ENCODE measurements at regions not wholly inside any gene's neighbourhood (a gene's known extent, or its start where the extent isn't known, plus 50 kb on each side); places are given as distances from the start of the nearest gene placed in this dataset.

GRCh38 chr18:28804512-28805202 is 627.7 kb upstream of the CDH2 start:
- no peak overlapping the region for H3K4me3 Mint-ChIP-seq
- peaks cover 21 to 35% of the 10 kb centered on the region in 2 donors for H3K9me3 Mint-ChIP-seq
- DNase-seq (no peak), ATAC-seq (no peak)
- no peak overlapping the region for H3K27ac Mint-ChIP-seq
- no peaks in the 10 kb centered on the region for H3K4me1 Mint-ChIP-seq
- no peaks in the 10 kb centered on the region for H3K27me3 Mint-ChIP-seq

GRCh38 chr18:28802546-28802945 is 625.6 kb upstream of the CDH2 start:
- H3K9me3 Mint-ChIP-seq = peaks cover 15 to 23% of the 10 kb centered on the region in 2 donors
- H3K27ac Mint-ChIP-seq = no peak overlapping the region
- H3K4me3 Mint-ChIP-seq = no peak overlapping the region
- DNase-seq = no peak
- H3K4me1 Mint-ChIP-seq = no peaks in the 10 kb centered on the region
- no peak for ATAC-seq
- H3K27me3 Mint-ChIP-seq = no peaks in the 10 kb centered on the region

- H3K27me3 Mint-ChIP-seq = no peaks in the 10 kb centered on the region
- peaks cover 15 to 23% of the 10 kb centered on the region in 2 donors for H3K9me3 Mint-ChIP-seq
- ATAC-seq = no peak
- no peak overlapping the region for H3K4me3 Mint-ChIP-seq
- no peaks in the 10 kb centered on the region for H3K4me1 Mint-ChIP-seq
- DNase-seq = no peak
- H3K27ac Mint-ChIP-seq = no peak overlapping the region
Measured at GRCh38 chr18:28801876-28802275, 624.9 kb upstream of the CDH2 start.

GRCh38 chr18:28794459-28795245 is 617.7 kb upstream of the CDH2 start:
- no peaks in the 10 kb centered on the region for H3K27me3 Mint-ChIP-seq
- no peak for DNase-seq
- no peaks in the 10 kb centered on the region for H3K4me1 Mint-ChIP-seq
- no peak overlapping the region for H3K4me3 Mint-ChIP-seq
- peaks cover 4 to 15% of the 10 kb centered on the region in 2 donors for H3K9me3 Mint-ChIP-seq
- H3K27ac Mint-ChIP-seq = no peak overlapping the region
- no peak for ATAC-seq

GRCh38 chr18:28793901-28794300 is 617.0 kb upstream of the CDH2 start:
- Mint-ChIP-seq H3K4me1 (no peaks in the 10 kb centered on the region), H3K4me3 (no peak overlapping the region), H3K27ac (peak overlapping the region in 1 of 2 donors; percentile 71), H3K27me3 (no peaks in the 10 kb centered on the region), H3K9me3 (peaks cover 4 to 15% of the 10 kb centered on the region in 2 donors)
- DNase-seq (no peak), ATAC-seq (no peak)

- Mint-ChIP-seq H3K9me3 (peaks cover 5 to 15% of the 10 kb centered on the region in 2 donors), H3K4me1 (no peaks in the 10 kb centered on the region), H3K27me3 (no peaks in the 10 kb centered on the region), H3K27ac (no peak overlapping the region), H3K4me3 (no peak overlapping the region)
- DNase-seq = no peak
- ATAC-seq = no peak
Measured at GRCh38 chr18:28792404-28793086, 615.6 kb upstream of the CDH2 start.

- no peak overlapping the region for H3K27ac Mint-ChIP-seq
- peaks cover 5 to 15% of the 10 kb centered on the region in 2 donors for H3K9me3 Mint-ChIP-seq
- no peak overlapping the region for H3K4me3 Mint-ChIP-seq
- H3K27me3 Mint-ChIP-seq = no peaks in the 10 kb centered on the region
- DNase-seq (no peak), ATAC-seq (no peak)
- no peaks in the 10 kb centered on the region for H3K4me1 Mint-ChIP-seq
Measured at GRCh38 chr18:28791101-28791500, 614.2 kb upstream of the CDH2 start.

- H3K27ac Mint-ChIP-seq = no peak overlapping the region
- no peaks in the 10 kb centered on the region for H3K4me1 Mint-ChIP-seq
- ATAC-seq = no peak
Measured at GRCh38 chr18:28789502-28789901, 612.6 kb upstream of the CDH2 start.

GRCh38 chr18:28786926-28787325 is 610.0 kb upstream of the CDH2 start:
- ATAC-seq = no peak
- Mint-ChIP-seq H3K9me3 (peaks cover 7 to 9% of the 10 kb centered on the region in 2 donors), H3K27me3 (no peaks in the 10 kb centered on the region), H3K27ac (no peak overlapping the region), H3K4me1 (no peaks in the 10 kb centered on the region), H3K4me3 (no peak overlapping the region)
- no peak for DNase-seq

More at GRCh38 chr18:28789502-28789901, 612.6 kb upstream of the CDH2 start:
- H3K27me3 Mint-ChIP-seq = no peaks in the 10 kb centered on the region
- peaks cover 6 to 15% of the 10 kb centered on the region in 2 donors for H3K9me3 Mint-ChIP-seq
- no peak for DNase-seq
- H3K4me3 Mint-ChIP-seq = no peak overlapping the region

- Mint-ChIP-seq H3K27ac (no peak overlapping the region), H3K4me3 (no peak overlapping the region), H3K27me3 (no peaks in the 10 kb centered on the region), H3K9me3 (peaks cover 0 to 4% of the 10 kb centered on the region in 2 donors), H3K4me1 (no peaks in the 10 kb centered on the region)
- ATAC-seq (no peak), DNase-seq (no peak)
Measured at GRCh38 chr18:28781616-28782362, 604.9 kb upstream of the CDH2 start.

GRCh38 chr18:28778706-28779105 is 601.8 kb upstream of the CDH2 start:
- Mint-ChIP-seq H3K27ac (no peak overlapping the region), H3K4me3 (no peak overlapping the region), H3K9me3 (no peaks in the 10 kb centered on the region), H3K27me3 (no peaks in the 10 kb centered on the region), H3K4me1 (no peaks in the 10 kb centered on the region)
- ATAC-seq = no peak
- no peak for DNase-seq

- no peak for ATAC-seq
- Mint-ChIP-seq H3K4me1 (no peaks in the 10 kb centered on the region), H3K4me3 (no peak overlapping the region), H3K27ac (no peak overlapping the region), H3K27me3 (no peaks in the 10 kb centered on the region), H3K9me3 (no peaks in the 10 kb centered on the region)
- DNase-seq = no peak
Measured at GRCh38 chr18:28777756-28778155, 600.8 kb upstream of the CDH2 start.

GRCh38 chr18:28771849-28772248 is 594.9 kb upstream of the CDH2 start:
- H3K27ac Mint-ChIP-seq = no peak overlapping the region
- H3K27me3 Mint-ChIP-seq = no peaks in the 10 kb centered on the region
- ATAC-seq = no peak
- no peaks in the 10 kb centered on the region for H3K9me3 Mint-ChIP-seq
- DNase-seq = no peak
- no peak overlapping the region for H3K4me3 Mint-ChIP-seq
- no peaks in the 10 kb centered on the region for H3K4me1 Mint-ChIP-seq

- no peak overlapping the region for H3K4me3 Mint-ChIP-seq
- DNase-seq = no peak
Measured at GRCh38 chr18:28768791-28769768, 592.1 kb upstream of the CDH2 start.

More at GRCh38 chr18:28768791-28769768, 592.1 kb upstream of the CDH2 start:
- H3K4me1 Mint-ChIP-seq = no peaks in the 10 kb centered on the region
- ATAC-seq = no peak
- H3K27me3 Mint-ChIP-seq = no peaks in the 10 kb centered on the region
- H3K9me3 Mint-ChIP-seq = no peaks in the 10 kb centered on the region
- H3K27ac Mint-ChIP-seq = no peak overlapping the region
